Suprapubic skin (tissue), 4 donors: ENCODE measurements at regions not wholly inside any gene's neighbourhood (a gene's known extent, or its start where the extent isn't known, plus 50 kb on each side); places are given as distances from the start of the nearest gene placed in this dataset.

Experiments used
- DNase-seq, 2 donors: peaks; one replicate each; pipeline ENCODE4 v3.0.0-alpha.2; 2019; ENCODE audit warnings: low spot score in 2 of 2
- H3K27ac ChIP-seq: fragments of 200-600 bp; sonication (generic); one replicate; pipeline ENCODE4 v1.5.1; 2019
- H3K27me3 ChIP-seq: fragments of 200-600 bp; sonication (generic); one replicate; pipeline ENCODE4 v1.5.1; 2019
- H3K36me3 ChIP-seq: fragments of 200-600 bp; sonication (generic); one replicate; pipeline ENCODE4 v1.5.1; 2019
- H3K4me1 ChIP-seq: fragments of 200-600 bp; sonication (generic); one replicate; pipeline ENCODE4 v1.5.1; 2019
- H3K4me3 ChIP-seq: fragments of 200-600 bp; sonication (generic); one replicate; pipeline ENCODE4 v1.5.1; 2019; ENCODE audit warnings: mild to moderate bottlenecking
- H3K9me3 ChIP-seq: fragments of 200-600 bp; sonication (generic); one replicate; pipeline ENCODE4 v1.5.1; 2019
- EP300 ChIP-seq: sonication (generic); formaldehyde crosslinking; IDR thresholded peaks from one replicate; pipeline ENCODE4 v1.6.1; 2017; ENCODE audit warnings: antibody characterized with exemption
- POLR2A ChIP-seq, 2 donors: fragments of 450-650 bp; IDR thresholded peaks; one replicate each; pipeline ENCODE4 v1.6.1; 2017; ENCODE audit warnings: antibody characterized with exemption in 2 of 2, mild to moderate bottlenecking in 2 of 2, moderate library complexity in 2 of 2
- POLR2AphosphoS5 ChIP-seq, 3 donors: sonication (generic); formaldehyde crosslinking; IDR thresholded peaks; one replicate each; pipeline ENCODE4 v1.6.1; 2017; ENCODE audit warnings: antibody characterized with exemption in 3 of 3
- WGBS: methylation state at CpG from one replicate; pipeline ENCODE4 v1.1.5; 2018; 5-methylcytosine and 5-hydroxymethylcytosine counted together
- TF ChIP-seq, protein P1 (sequence below), 2 donors: fragments of 200-600 bp in 1 of 2; fragments of 450-650 bp in 1 of 2; sonication (generic) in 1 of 2; IDR thresholded peaks; one replicate each; pipeline ENCODE4 v1.5.1; 2016 to 2019; ENCODE audit warnings: antibody characterized with exemption in 2 of 2, mild to moderate bottlenecking in 1 of 2, moderate library complexity in 1 of 2

DNA sequence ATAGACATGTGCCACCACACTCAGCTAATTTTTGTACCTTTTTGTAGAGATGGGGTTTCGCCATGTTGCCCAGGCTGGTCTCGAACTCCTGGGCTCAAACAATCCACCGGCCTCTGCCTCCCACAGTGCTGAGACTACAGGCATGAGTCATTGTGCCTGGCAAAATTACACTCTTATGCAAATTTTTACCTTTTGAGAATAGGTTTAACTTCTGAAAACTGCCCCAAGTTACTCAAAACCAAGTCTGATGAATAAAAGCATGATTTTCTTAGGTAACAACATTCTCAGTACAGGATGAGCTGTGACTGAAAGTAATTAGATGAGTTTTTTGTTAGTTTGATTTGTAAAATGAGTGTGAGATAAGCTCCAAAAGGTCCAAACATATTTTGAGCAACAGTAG, 166.0 kb downstream of the RPS29 start:
- no peak for DNase-seq
- no peaks in the 10 kb centered on the region for H3K9me3 ChIP-seq
- no peak overlapping the region for H3K27ac ChIP-seq
- no peaks in the 10 kb centered on the region for H3K4me1 ChIP-seq
- 98% methylated on average over 3 of the region's 3 CpGs for WGBS
- no peak overlapping the region for H3K4me3 ChIP-seq
- TF ChIP-seq POLR2AphosphoS5 (IDR thresholded peaks at IDR 0.05) = no peak
- no peak for TF ChIP-seq EP300
- TF ChIP-seq, protein P1, sequence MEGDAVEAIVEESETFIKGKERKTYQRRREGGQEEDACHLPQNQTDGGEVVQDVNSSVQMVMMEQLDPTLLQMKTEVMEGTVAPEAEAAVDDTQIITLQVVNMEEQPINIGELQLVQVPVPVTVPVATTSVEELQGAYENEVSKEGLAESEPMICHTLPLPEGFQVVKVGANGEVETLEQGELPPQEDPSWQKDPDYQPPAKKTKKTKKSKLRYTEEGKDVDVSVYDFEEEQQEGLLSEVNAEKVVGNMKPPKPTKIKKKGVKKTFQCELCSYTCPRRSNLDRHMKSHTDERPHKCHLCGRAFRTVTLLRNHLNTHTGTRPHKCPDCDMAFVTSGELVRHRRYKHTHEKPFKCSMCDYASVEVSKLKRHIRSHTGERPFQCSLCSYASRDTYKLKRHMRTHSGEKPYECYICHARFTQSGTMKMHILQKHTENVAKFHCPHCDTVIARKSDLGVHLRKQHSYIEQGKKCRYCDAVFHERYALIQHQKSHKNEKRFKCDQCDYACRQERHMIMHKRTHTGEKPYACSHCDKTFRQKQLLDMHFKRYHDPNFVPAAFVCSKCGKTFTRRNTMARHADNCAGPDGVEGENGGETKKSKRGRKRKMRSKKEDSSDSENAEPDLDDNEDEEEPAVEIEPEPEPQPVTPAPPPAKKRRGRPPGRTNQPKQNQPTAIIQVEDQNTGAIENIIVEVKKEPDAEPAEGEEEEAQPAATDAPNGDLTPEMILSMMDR (IDR thresholded peaks at IDR 0.05) = no peak
- TF ChIP-seq POLR2A (IDR thresholded peaks at IDR 0.05) = no peak
- no peaks in the 10 kb centered on the region for H3K36me3 ChIP-seq
- no peaks in the 10 kb centered on the region for H3K27me3 ChIP-seq

DNA sequence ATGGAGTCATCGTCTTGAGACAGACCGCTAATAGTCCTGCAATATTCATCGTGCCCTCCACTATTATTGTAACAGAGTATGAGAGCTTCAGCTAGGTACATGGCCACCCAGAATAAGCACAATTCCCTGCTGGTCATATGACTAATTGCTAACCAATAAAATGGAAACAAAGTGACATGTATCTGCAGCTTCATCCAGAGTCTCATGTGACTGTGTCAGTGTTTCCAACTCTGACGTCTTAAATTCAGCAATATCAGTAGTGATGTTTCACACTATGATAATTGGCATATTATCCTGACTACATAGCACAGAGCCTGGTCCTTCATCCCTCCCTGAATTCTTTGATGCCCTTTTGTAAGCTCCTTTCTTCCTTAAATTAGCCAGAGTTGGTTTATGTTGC, 167.4 kb downstream of the RPS29 start:
- 83% methylated on average over 4 of the region's 4 CpGs for whole genome bisulfite sequencing
- no peaks in the 10 kb centered on the region for H3K9me3 ChIP-seq

DNA sequence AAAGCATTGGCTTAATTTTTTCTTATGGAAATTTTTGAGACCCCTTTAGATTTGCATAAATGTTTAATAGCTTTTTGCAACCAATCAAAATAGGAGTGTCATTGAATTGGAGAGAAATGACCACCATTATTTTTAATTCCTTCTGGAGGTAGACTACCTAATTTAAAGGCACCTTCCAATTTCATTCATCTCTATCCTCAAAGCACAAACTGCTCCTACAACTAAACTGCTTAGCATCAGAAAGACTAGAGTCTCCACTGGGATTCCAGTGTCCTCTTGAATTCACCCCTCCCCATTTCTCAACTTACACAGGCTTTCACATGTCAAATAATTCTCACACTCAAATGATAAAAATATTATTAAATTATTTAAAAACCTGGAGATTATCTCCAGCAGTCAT, 168.4 kb downstream of the RPS29 start:
- Histone ChIP-seq H3K4me3 (no peak overlapping the region), H3K27ac (no peak overlapping the region), H3K27me3 (no peaks in the 10 kb centered on the region), H3K9me3 (no peaks in the 10 kb centered on the region), H3K36me3 (no peaks in the 10 kb centered on the region), H3K4me1 (no peaks in the 10 kb centered on the region)
- TF ChIP-seq POLR2AphosphoS5 (IDR thresholded peaks at IDR 0.05) (no peak), EP300 (no peak), POLR2A (IDR thresholded peaks at IDR 0.05) (no peak)
- TF ChIP-seq, protein P1 (IDR thresholded peaks at IDR 0.05) = no peak
- no peak for DNase-seq

More for the DNA sequence above, 167.4 kb downstream of the RPS29 start:
- no peak overlapping the region for H3K4me3 ChIP-seq
- no peaks in the 10 kb centered on the region for H3K27me3 ChIP-seq
- DNase-seq = no peak
- no peaks in the 10 kb centered on the region for H3K36me3 ChIP-seq
- TF ChIP-seq POLR2A (IDR thresholded peaks at IDR 0.05) = no peak
- TF ChIP-seq, protein P1 (IDR thresholded peaks at IDR 0.05) = no peak
- TF ChIP-seq EP300 = no peak
- TF ChIP-seq POLR2AphosphoS5 (IDR thresholded peaks at IDR 0.05) = no peak
- H3K27ac ChIP-seq = no peak overlapping the region
- H3K4me1 ChIP-seq = no peaks in the 10 kb centered on the region

DNA sequence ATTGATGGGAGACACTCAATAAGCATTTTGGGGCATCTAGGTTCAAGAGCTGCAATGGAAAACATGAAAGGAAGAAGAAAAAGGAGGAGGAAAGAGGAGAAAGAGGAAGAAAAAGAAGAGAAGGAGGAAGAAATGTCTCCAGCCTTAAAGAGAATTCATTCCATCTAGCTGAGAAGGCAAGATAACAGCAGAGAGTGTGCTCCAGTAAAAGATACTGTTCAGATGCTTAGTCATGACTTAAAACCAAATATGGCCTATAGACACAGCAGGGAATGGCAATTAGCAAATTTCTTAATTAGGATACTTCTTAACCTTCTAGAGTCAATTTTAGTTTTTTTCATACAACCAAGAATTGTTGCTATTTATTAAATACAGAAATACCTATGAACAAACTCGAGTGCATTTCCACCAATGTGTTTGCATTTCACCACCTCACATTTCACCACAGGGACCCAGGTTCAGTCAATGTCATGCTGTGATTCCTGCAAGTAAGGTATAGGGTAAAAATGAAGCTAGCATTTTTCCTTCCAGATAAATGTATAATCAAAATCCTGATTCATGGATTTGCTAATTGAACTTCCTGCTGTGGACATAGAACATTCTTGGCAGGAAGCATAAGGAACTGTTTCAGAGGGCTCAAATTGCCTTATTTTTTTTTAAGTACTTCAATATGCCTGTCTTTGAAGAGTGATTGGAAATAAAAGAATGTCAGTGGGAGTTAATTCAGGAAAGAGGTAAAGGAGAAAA, 177.8 kb downstream of the RPS29 start:
- no peaks in the 10 kb centered on the region for H3K36me3 ChIP-seq
- no peak overlapping the region for H3K4me3 ChIP-seq
- no peak for DNase-seq
- no peaks in the 10 kb centered on the region for H3K27me3 ChIP-seq
- H3K9me3 ChIP-seq = no peaks in the 10 kb centered on the region
- no peaks in the 10 kb centered on the region for H3K4me1 ChIP-seq
- H3K27ac ChIP-seq = no peak overlapping the region
- 64% methylated on average over 1 of the region's 1 CpG for WGBS
- TF ChIP-seq POLR2A (IDR thresholded peaks at IDR 0.05) (no peak), POLR2AphosphoS5 (IDR thresholded peaks at IDR 0.05) (no peak)
- TF ChIP-seq, protein P1 (IDR thresholded peaks at IDR 0.05) = no peak

DNA sequence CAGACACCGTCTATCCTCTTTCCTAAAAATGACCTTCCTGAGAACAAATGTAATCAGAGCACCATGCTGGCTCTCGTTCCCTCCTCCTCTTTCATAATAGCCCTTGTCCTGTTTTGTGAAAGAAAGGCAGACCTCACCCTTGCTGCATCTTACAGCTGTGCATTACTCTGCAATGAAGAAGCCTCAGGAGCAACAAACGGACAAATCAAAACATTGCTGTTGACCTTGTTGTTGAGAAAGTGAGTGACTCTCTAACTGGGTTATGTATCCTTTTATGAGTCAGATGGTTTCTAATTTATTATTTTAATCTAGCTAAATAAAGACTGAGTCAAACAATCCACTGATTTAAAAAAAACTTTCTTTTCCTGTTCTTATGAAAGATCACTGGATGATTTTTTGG, 180.9 kb downstream of the RPS29 start:
- WGBS = 65% methylated on average over 3 of the region's 3 CpGs
- no peaks in the 10 kb centered on the region for H3K4me1 ChIP-seq

More for the DNA sequence above, 180.9 kb downstream of the RPS29 start:
- Histone ChIP-seq H3K36me3 (no peaks in the 10 kb centered on the region), H3K27me3 (no peaks in the 10 kb centered on the region), H3K27ac (no peak overlapping the region), H3K9me3 (no peaks in the 10 kb centered on the region), H3K4me3 (no peak overlapping the region)
- DNase-seq = no peak
- TF ChIP-seq EP300 = no peak
- TF ChIP-seq POLR2AphosphoS5 (IDR thresholded peaks at IDR 0.05) = no peak
- TF ChIP-seq, protein P1 (IDR thresholded peaks at IDR 0.05) = no peak
- TF ChIP-seq POLR2A (IDR thresholded peaks at IDR 0.05) = no peak
